A549 (cell line): ENCODE measurements at regions not wholly inside any gene's neighbourhood (a gene's known extent, or its start where the extent isn't known, plus 50 kb on each side); places are given as distances from the start of the nearest gene placed in this dataset.

Experiments used
- HEYL ChIP-seq: fragments of 250-450 bp; sonication (Bioruptor Pico); IDR thresholded peaks from 2 replicates; pipeline ENCODE4 v1.8.0; 2021; ENCODE audit warnings: mild to moderate bottlenecking, moderate library complexity
- HMGXB4 ChIP-seq: fragments of 250-450 bp; sonication (Bioruptor Pico); IDR thresholded peaks from 2 replicates; pipeline ENCODE4 v1.5.0; 2021; ENCODE audit warnings: mild to moderate bottlenecking, moderate library complexity, borderline replicate concordance
- POLR2A ChIP-seq: IDR thresholded peaks from 2 replicates; pipeline ENCODE4 v1.6.1; 2012; ENCODE audit warnings: mild to moderate bottlenecking, low read length

GRCh38 chr16:55120826-55121225 is 190.2 kb downstream of the IRX5 start:
- TF ChIP-seq HEYL (no peak), POLR2A (no peak), HMGXB4 (CRISPR knock-in tag) (no peak)
